HEK293 (cell line): ENCODE measurements at regions not wholly inside any gene's neighbourhood (a gene's known extent, or its start where the extent isn't known, plus 50 kb on each side); places are given as distances from the start of the nearest gene placed in this dataset.

Experiments
- TRIM28 ChIP-seq: IDR thresholded peaks from 2 replicates; pipeline ENCODE4 v1.6.1; 2011; ENCODE audit warnings: low read length, control low read depth, borderline replicate concordance
- YY1 ChIP-seq: fragments of 450-650 bp; formaldehyde crosslinking; IDR thresholded peaks from 2 replicates; pipeline ENCODE4 v1.5.1; 2018; ENCODE audit warnings: missing biosample characterization, missing genetic modification characterization
- ZBTB7A ChIP-seq: fragments of 450-650 bp; formaldehyde crosslinking; IDR thresholded peaks from 2 replicates; pipeline ENCODE4 v1.5.1; 2016; ENCODE audit warnings: low read depth, missing biosample characterization, missing genetic modification characterization
- ZFP41 ChIP-seq: fragments of 450-650 bp; formaldehyde crosslinking; IDR thresholded peaks from 2 replicates; pipeline ENCODE4 v1.5.1; 2016; ENCODE audit warnings: missing biosample characterization, missing genetic modification characterization, borderline replicate concordance
- ZNF146 ChIP-seq: fragments of 450-650 bp; formaldehyde crosslinking; IDR thresholded peaks from 2 replicates; pipeline ENCODE4 v1.5.1; 2016; ENCODE audit warnings: missing biosample characterization, missing genetic modification characterization
- ZNF175 ChIP-seq: fragments of 450-650 bp; formaldehyde crosslinking; IDR thresholded peaks from 2 replicates; pipeline ENCODE4 v1.5.1; 2016; ENCODE audit warnings: missing biosample characterization, missing genetic modification characterization
- ZNF311 ChIP-seq: fragments of 450-650 bp; formaldehyde crosslinking; IDR thresholded peaks from 2 replicates; pipeline ENCODE4 v1.5.1; 2017; ENCODE audit warnings: missing biosample characterization, missing genetic modification characterization, borderline replicate concordance
- ZNF501 ChIP-seq: fragments of 450-650 bp; formaldehyde crosslinking; IDR thresholded peaks from 2 replicates; pipeline ENCODE4 v1.5.1; 2016; ENCODE audit warnings: missing biosample characterization, missing genetic modification characterization
- ZNF600 ChIP-seq: fragments of 450-650 bp; formaldehyde crosslinking; IDR thresholded peaks from 2 replicates; pipeline ENCODE4 v1.5.1; 2016; ENCODE audit warnings: missing biosample characterization, missing genetic modification characterization
- ZSCAN30 ChIP-seq: fragments of 450-650 bp; IDR thresholded peaks from 2 replicates; pipeline ENCODE4 v1.5.1; 2018; ENCODE audit warnings: missing biosample characterization, mild to moderate bottlenecking, missing genetic modification characterization, moderate library complexity
- TF ChIP-seq, protein P1 (sequence below): fragments of 450-650 bp; formaldehyde crosslinking; IDR thresholded peaks from 2 replicates; pipeline ENCODE4 v1.5.1; 2016; ENCODE audit warnings: missing biosample characterization, missing genetic modification characterization
- TF ChIP-seq, protein P2 (sequence below): fragments of 450-650 bp; formaldehyde crosslinking; conservative IDR thresholded peaks from 2 replicates; pipeline ENCODE4 v1.5.1; 2016; ENCODE audit warnings: low read depth, missing biosample characterization, missing genetic modification characterization
- TF ChIP-seq, protein P3 (sequence below): fragments of 450-650 bp; formaldehyde crosslinking; IDR thresholded peaks from 2 replicates; pipeline ENCODE4 v1.5.1; 2016; ENCODE audit warnings: missing biosample characterization, missing genetic modification characterization
- TF ChIP-seq, protein P4 (sequence below): fragments of 450-650 bp; formaldehyde crosslinking; IDR thresholded peaks from 2 replicates; pipeline ENCODE4 v1.5.1; 2016; ENCODE audit warnings: missing biosample characterization, missing genetic modification characterization

DNA sequence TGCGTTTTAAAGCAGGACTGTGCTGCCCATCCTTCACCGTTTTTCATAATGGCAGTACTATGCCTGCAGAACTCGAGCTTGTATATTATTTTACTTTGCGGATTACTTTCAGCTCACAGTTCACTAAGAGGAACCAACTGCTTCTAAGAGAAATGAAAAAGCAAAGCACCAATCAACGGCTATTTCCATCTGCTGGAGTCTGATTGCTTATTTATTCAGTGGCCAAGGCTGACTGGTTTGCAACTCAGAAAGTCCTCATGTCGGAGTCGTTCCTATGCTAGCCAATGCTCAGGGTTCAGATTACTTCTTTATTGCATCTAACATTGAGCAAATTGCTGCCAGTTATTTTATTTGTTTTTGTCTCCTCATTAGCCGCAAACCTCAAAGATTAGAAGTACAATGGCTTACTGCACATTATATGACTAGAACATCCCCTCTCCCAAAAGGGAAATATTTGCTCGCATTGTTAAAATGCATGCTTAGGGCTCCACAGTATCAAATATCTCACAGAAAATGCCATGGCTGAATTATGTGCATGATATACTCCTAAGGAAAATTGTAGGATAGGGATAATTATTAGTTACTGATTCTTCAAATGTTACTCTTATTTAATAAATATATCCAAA lies 1628.2 kb upstream of the ADGRL3 start:
- TF ChIP-seq, protein P1, sequence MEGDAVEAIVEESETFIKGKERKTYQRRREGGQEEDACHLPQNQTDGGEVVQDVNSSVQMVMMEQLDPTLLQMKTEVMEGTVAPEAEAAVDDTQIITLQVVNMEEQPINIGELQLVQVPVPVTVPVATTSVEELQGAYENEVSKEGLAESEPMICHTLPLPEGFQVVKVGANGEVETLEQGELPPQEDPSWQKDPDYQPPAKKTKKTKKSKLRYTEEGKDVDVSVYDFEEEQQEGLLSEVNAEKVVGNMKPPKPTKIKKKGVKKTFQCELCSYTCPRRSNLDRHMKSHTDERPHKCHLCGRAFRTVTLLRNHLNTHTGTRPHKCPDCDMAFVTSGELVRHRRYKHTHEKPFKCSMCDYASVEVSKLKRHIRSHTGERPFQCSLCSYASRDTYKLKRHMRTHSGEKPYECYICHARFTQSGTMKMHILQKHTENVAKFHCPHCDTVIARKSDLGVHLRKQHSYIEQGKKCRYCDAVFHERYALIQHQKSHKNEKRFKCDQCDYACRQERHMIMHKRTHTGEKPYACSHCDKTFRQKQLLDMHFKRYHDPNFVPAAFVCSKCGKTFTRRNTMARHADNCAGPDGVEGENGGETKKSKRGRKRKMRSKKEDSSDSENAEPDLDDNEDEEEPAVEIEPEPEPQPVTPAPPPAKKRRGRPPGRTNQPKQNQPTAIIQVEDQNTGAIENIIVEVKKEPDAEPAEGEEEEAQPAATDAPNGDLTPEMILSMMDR (tag by site-specific recombination) = no peak
- TF ChIP-seq ZNF501 (tag by site-specific recombination) (no peak), ZBTB7A (no peak), ZNF600 (tag by site-specific recombination) (no peak), ZFP41 (tag by site-specific recombination) (no peak), ZNF146 (tag by site-specific recombination) (no peak), ZNF175 (tag by site-specific recombination) (no peak), ZNF311 (tag by site-specific recombination) (no peak), TRIM28 (no peak), YY1 (tag by site-specific recombination) (no peak), ZSCAN30 (tag by site-specific recombination) (no peak)
- TF ChIP-seq, protein P2, sequence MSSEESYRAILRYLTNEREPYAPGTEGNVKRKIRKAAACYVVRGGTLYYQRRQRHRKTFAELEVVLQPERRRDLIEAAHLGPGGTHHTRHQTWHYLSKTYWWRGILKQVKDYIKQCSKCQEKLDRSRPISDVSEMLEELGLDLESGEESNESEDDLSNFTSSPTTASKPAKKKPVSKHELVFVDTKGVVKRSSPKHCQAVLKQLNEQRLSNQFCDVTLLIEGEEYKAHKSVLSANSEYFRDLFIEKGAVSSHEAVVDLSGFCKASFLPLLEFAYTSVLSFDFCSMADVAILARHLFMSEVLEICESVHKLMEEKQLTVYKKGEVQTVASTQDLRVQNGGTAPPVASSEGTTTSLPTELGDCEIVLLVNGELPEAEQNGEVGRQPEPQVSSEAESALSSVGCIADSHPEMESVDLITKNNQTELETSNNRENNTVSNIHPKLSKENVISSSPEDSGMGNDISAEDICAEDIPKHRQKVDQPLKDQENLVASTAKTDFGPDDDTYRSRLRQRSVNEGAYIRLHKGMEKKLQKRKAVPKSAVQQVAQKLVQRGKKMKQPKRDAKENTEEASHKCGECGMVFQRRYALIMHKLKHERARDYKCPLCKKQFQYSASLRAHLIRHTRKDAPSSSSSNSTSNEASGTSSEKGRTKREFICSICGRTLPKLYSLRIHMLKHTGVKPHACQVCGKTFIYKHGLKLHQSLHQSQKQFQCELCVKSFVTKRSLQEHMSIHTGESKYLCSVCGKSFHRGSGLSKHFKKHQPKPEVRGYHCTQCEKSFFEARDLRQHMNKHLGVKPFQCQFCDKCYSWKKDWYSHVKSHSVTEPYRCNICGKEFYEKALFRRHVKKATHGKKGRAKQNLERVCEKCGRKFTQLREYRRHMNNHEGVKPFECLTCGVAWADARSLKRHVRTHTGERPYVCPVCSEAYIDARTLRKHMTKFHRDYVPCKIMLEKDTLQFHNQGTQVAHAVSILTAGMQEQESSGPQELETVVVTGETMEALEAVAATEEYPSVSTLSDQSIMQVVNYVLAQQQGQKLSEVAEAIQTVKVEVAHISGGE (tag by site-specific recombination) = no peak
- TF ChIP-seq, protein P3, sequence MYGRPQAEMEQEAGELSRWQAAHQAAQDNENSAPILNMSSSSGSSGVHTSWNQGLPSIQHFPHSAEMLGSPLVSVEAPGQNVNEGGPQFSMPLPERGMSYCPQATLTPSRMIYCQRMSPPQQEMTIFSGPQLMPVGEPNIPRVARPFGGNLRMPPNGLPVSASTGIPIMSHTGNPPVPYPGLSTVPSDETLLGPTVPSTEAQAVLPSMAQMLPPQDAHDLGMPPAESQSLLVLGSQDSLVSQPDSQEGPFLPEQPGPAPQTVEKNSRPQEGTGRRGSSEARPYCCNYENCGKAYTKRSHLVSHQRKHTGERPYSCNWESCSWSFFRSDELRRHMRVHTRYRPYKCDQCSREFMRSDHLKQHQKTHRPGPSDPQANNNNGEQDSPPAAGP = no peak
- TF ChIP-seq, protein P4, sequence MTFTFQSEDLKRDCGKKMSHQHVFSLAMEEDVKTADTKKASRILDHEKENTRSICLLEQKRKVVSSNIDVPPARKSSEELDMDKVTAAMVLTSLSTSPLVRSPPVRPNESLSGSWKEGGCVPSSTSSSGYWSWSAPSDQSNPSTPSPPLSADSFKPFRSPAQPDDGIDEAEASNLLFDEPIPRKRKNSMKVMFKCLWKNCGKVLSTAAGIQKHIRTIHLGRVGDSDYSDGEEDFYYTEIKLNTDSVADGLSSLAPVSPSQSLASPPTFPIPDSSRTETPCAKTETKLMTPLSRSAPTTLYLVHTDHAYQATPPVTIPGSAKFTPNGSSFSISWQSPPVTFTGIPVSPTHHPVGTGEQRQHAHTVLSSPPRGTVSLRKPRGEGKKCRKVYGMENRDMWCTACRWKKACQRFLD (tag by site-specific recombination) = no peak
